Loucy (cell line): ENCODE measurements at regions not wholly inside any gene's neighbourhood (a gene's known extent, or its start where the extent isn't known, plus 50 kb on each side); places are given as distances from the start of the nearest gene placed in this dataset.
"Not testable (repeated sequence)": the region's sequence is repeated elsewhere in the genome, so short reads cannot be mapped to it uniquely, and the experiment has no call there.

Experiments used
- H2AFZ ChIP-seq: fragments of 200-600 bp; sonication (generic); 2 replicates; pipeline ENCODE4 v1.6.0; 2016; ENCODE audit warnings: antibody characterized with exemption, mild to moderate bottlenecking, low read length, moderate library complexity
- H3F3A ChIP-seq: fragments of 200-600 bp; 2 replicates; pipeline ENCODE4 v1.6.0; 2016; ENCODE audit warnings: antibody characterized with exemption, low read depth, mild to moderate bottlenecking
- H3K27me3 ChIP-seq: fragments of 200-600 bp; sonication (generic); 2 replicates; pipeline ENCODE4 v1.6.1; 2014; ENCODE audit warnings: low read length, mild to moderate bottlenecking; ENCODE audit not compliant: insufficient read depth, poor library complexity, severe bottlenecking
- H3K36me3 ChIP-seq: fragments of 200-600 bp; sonication (generic); 2 replicates; pipeline ENCODE4 v1.6.1; 2016; ENCODE audit warnings: low read length; ENCODE audit not compliant: insufficient read depth
- H3K4me1 ChIP-seq: fragments of 200-600 bp; sonication (generic); 2 replicates; pipeline ENCODE4 v1.5.1; 2014; ENCODE audit warnings: low read length, mild to moderate bottlenecking; ENCODE audit not compliant: insufficient read depth, poor library complexity, severe bottlenecking
- H3K4me2 ChIP-seq: fragments of 200-600 bp; sonication (generic); 2 replicates; pipeline ENCODE4 v1.6.0; 2014; ENCODE audit warnings: antibody characterized with exemption, low read length, low read depth, mild to moderate bottlenecking; ENCODE audit not compliant: poor library complexity, severe bottlenecking
- H3K4me3 ChIP-seq: fragments of 200-600 bp; sonication (generic); 2 replicates; pipeline ENCODE4 v1.5.1; 2014; ENCODE audit warnings: low read length, mild to moderate bottlenecking, mixed read lengths; ENCODE audit not compliant: poor library complexity, severe bottlenecking
- H3K79me2 ChIP-seq: fragments of 200-600 bp; sonication (generic); 2 replicates; pipeline ENCODE4 v1.6.1; 2014; ENCODE audit warnings: low read length; ENCODE audit not compliant: insufficient read depth
- H3K9ac ChIP-seq: fragments of 200-600 bp; sonication (generic); 2 replicates; pipeline ENCODE4 v1.6.0; 2014; ENCODE audit warnings: mild to moderate bottlenecking, low read depth, low read length, moderate library complexity; ENCODE audit not compliant: poor library complexity, severe bottlenecking
- H3K9me2 ChIP-seq: fragments of 200-600 bp; sonication (generic); replicated peaks from 2 replicates; pipeline ENCODE4 v1.6.1; 2016; ENCODE audit warnings: low read depth, low read length, mixed read lengths
- H3K9me3 ChIP-seq: fragments of 200-600 bp; sonication (generic); 2 replicates; pipeline ENCODE4 v1.6.1; 2014; ENCODE audit warnings: mild to moderate bottlenecking, antibody characterized with exemption, low read length, low read depth; ENCODE audit not compliant: insufficient read depth
- H4K20me1 ChIP-seq: fragments of 200-600 bp; sonication (generic); 2 replicates; pipeline ENCODE4 v1.6.0; 2014; ENCODE audit warnings: antibody characterized with exemption, low read length, mild to moderate bottlenecking; ENCODE audit not compliant: insufficient read depth, poor library complexity, severe bottlenecking
- CTCF ChIP-seq: fragments of 200-600 bp; sonication (generic); conservative IDR thresholded peaks from 2 replicates; pipeline ENCODE4 v1.5.1; 2014; ENCODE audit warnings: mild to moderate bottlenecking, antibody characterized with exemption, low read length
- EZH2phosphoT487 ChIP-seq: fragments of 200-600 bp; IDR thresholded peaks from 2 replicates; pipeline ENCODE4 v1.6.1; 2018; ENCODE audit warnings: antibody characterized with exemption, mild to moderate bottlenecking, moderate library complexity, borderline replicate concordance

DNA sequence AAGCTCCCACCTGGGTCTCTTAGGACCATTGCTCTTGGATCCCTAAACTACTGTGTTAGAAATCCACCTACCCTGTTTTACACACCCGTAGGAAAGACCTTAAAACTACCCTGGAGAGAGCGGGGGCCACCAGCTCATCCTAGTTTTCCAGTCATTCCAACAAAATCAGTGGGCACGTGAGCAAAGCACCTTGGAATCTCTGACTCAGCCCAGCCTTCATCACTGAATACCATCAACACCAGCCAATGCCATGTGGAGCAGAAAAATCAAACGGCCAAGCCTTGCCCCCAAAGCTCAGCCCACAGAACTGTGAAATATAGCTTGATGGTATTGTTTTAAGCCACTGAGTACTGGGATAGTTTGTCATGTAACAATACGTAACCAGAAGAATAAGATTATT is 449.7 kb upstream of the CHAC2 start:
- Histone ChIP-seq H3K9ac (no peak overlapping the region), H3K79me2 (no peaks in the 10 kb centered on the region), H3K9me3 (no peaks in the 10 kb centered on the region)

GRCh38 chr2:53315149-53315548 is 452.5 kb upstream of the CHAC2 start:
- no peaks in the 10 kb centered on the region for H3K9me2 ChIP-seq
- no peaks in the 10 kb centered on the region for H3K36me3 ChIP-seq
- no peaks in the 10 kb centered on the region for H3K9me3 ChIP-seq
- no peak overlapping the region for H3K4me2 ChIP-seq
- no peak for TF ChIP-seq CTCF
- TF ChIP-seq EZH2phosphoT487, result no peak
- H3K9ac ChIP-seq, result no peak overlapping the region
- no peaks in the 10 kb centered on the region for H3K79me2 ChIP-seq
- no peaks in the 10 kb centered on the region for H3K27me3 ChIP-seq
- no peaks in the 10 kb centered on the region for H4K20me1 ChIP-seq
- H3F3A ChIP-seq, result no peaks in the 10 kb centered on the region
- no peak overlapping the region for H2AFZ ChIP-seq
- H3K4me1 ChIP-seq, result no peaks in the 10 kb centered on the region
- no peak overlapping the region for H3K4me3 ChIP-seq

More for the DNA sequence above, 449.7 kb upstream of the CHAC2 start:
- no peak overlapping the region for H3K4me2 ChIP-seq
- H3F3A ChIP-seq, result no peaks in the 10 kb centered on the region
- no peak overlapping the region for H3K4me3 ChIP-seq
- TF ChIP-seq CTCF (no peak), EZH2phosphoT487 (no peak)
- H2AFZ ChIP-seq, result no peak overlapping the region
- H3K36me3 ChIP-seq, result no peaks in the 10 kb centered on the region
- no peaks in the 10 kb centered on the region for H3K4me1 ChIP-seq
- no peaks in the 10 kb centered on the region for H4K20me1 ChIP-seq
- H3K27me3 ChIP-seq, result no peaks in the 10 kb centered on the region
- no peaks in the 10 kb centered on the region for H3K9me2 ChIP-seq

GRCh38 chr2:53314718-53315117 is 452.9 kb upstream of the CHAC2 start:
- H3K36me3 ChIP-seq, result no peaks in the 10 kb centered on the region
- no peaks in the 10 kb centered on the region for H3K79me2 ChIP-seq
- no peak overlapping the region for H3K9ac ChIP-seq
- H2AFZ ChIP-seq, result no peak overlapping the region
- no peaks in the 10 kb centered on the region for H4K20me1 ChIP-seq
- no peaks in the 10 kb centered on the region for H3F3A ChIP-seq
- TF ChIP-seq CTCF, result no peak
- TF ChIP-seq EZH2phosphoT487, result no peak
- no peak overlapping the region for H3K4me2 ChIP-seq
- no peaks in the 10 kb centered on the region for H3K9me2 ChIP-seq
- H3K9me3 ChIP-seq, result no peaks in the 10 kb centered on the region
- no peaks in the 10 kb centered on the region for H3K4me1 ChIP-seq
- H3K4me3 ChIP-seq, result no peak overlapping the region
- H3K27me3 ChIP-seq, result no peaks in the 10 kb centered on the region

GRCh38 chr2:53313644-53314043 is 454.0 kb upstream of the CHAC2 start:
- not testable (repeated sequence) for H3F3A ChIP-seq, H3K4me2 ChIP-seq, H3K27me3 ChIP-seq, H3K9me2 ChIP-seq, H3K4me1 ChIP-seq, H4K20me1 ChIP-seq, H3K4me3 ChIP-seq, H3K79me2 ChIP-seq, H3K9me3 ChIP-seq, H3K36me3 ChIP-seq, H2AFZ ChIP-seq, H3K9ac ChIP-seq
